ENCODE measurements at regions not wholly inside any gene's neighbourhood (a gene's known extent, or its start where the extent isn't known, plus 50 kb on each side); places are given as distances from the start of the nearest gene placed in this dataset.

GRCh38 chr17:55622547-55622946 lies 100.1 kb downstream of the TMEM100 start:
- Histone ChIP-seq H3K36me3 (ENCODE audit: control insufficient read depth, insufficient read depth, low read length) (no peaks in the 10 kb centered on the region), H3K27me3 (ENCODE audit: control insufficient read depth, insufficient read depth, low read length) (no peaks in the 10 kb centered on the region), H3K4me3 (ENCODE audit: low read depth, low read length) (no peak overlapping the region)
- DNase-seq (ENCODE audit: low read depth) = no peak
- no peak for TF ChIP-seq CTCF (IDR thresholded peaks at IDR 0.05; ENCODE audit: insufficient read depth, low read length, poor library complexity, severe bottlenecking)

GRCh38 chr17:55620945-55621344 lies 101.7 kb downstream of the TMEM100 start:
- Histone ChIP-seq H3K36me3 (ENCODE audit: control insufficient read depth, insufficient read depth, low read length) (no peaks in the 10 kb centered on the region), H3K4me3 (ENCODE audit: low read depth, low read length) (no peak overlapping the region), H3K27me3 (ENCODE audit: control insufficient read depth, insufficient read depth, low read length) (no peaks in the 10 kb centered on the region)
- TF ChIP-seq CTCF (IDR thresholded peaks at IDR 0.05; ENCODE audit: insufficient read depth, low read length, poor library complexity, severe bottlenecking) = no peak
- no peak for DNase-seq (ENCODE audit: low read depth)

- TF ChIP-seq CTCF (IDR thresholded peaks at IDR 0.05; ENCODE audit: insufficient read depth, low read length, poor library complexity, severe bottlenecking) = no peak
- no peak for DNase-seq (ENCODE audit: low read depth)
- H3K27me3 ChIP-seq (ENCODE audit: control insufficient read depth, insufficient read depth, low read length) = no peaks in the 10 kb centered on the region
- no peaks in the 10 kb centered on the region for H3K36me3 ChIP-seq (ENCODE audit: control insufficient read depth, insufficient read depth, low read length)
- H3K4me3 ChIP-seq (ENCODE audit: low read depth, low read length) = no peak overlapping the region
Observed at GRCh38 chr17:55620023-55620422, 102.6 kb downstream of the TMEM100 start.

GRCh38 chr17:55617441-55617840 lies 105.2 kb downstream of the TMEM100 start:
- TF ChIP-seq CTCF (IDR thresholded peaks at IDR 0.05; ENCODE audit: insufficient read depth, low read length, poor library complexity, severe bottlenecking) = no peak
- Histone ChIP-seq H3K36me3 (ENCODE audit: control insufficient read depth, insufficient read depth, low read length) (no peaks in the 10 kb centered on the region), H3K27me3 (ENCODE audit: control insufficient read depth, insufficient read depth, low read length) (no peaks in the 10 kb centered on the region), H3K4me3 (ENCODE audit: low read depth, low read length) (no peak overlapping the region)
- no peak for DNase-seq (ENCODE audit: low read depth)

GRCh38 chr17:55614061-55614460 lies 102.8 kb upstream of the SMIM36 start:
- TF ChIP-seq CTCF (IDR thresholded peaks at IDR 0.05; ENCODE audit: insufficient read depth, low read length, poor library complexity, severe bottlenecking) = no peak
- Histone ChIP-seq H3K27me3 (ENCODE audit: control insufficient read depth, insufficient read depth, low read length) (no peaks in the 10 kb centered on the region), H3K4me3 (ENCODE audit: low read depth, low read length) (no peak overlapping the region), H3K36me3 (ENCODE audit: control insufficient read depth, insufficient read depth, low read length) (no peaks in the 10 kb centered on the region)
- DNase-seq (ENCODE audit: low read depth) = no peak

- Histone ChIP-seq H3K27me3 (ENCODE audit: control insufficient read depth, insufficient read depth, low read length) (no peaks in the 10 kb centered on the region), H3K36me3 (ENCODE audit: control insufficient read depth, insufficient read depth, low read length) (no peaks in the 10 kb centered on the region), H3K4me3 (ENCODE audit: low read depth, low read length) (no peak overlapping the region)
- no peak for TF ChIP-seq CTCF (IDR thresholded peaks at IDR 0.05; ENCODE audit: insufficient read depth, low read length, poor library complexity, severe bottlenecking)
- no peak for DNase-seq (ENCODE audit: low read depth)
Observed at GRCh38 chr17:55612691-55613141, 101.5 kb upstream of the SMIM36 start.
